BE2C (cell line): ENCODE measurements at regions not wholly inside any gene's neighbourhood (a gene's known extent, or its start where the extent isn't known, plus 50 kb on each side); places are given as distances from the start of the nearest gene placed in this dataset.

Experiments used
- DNase-seq: peaks from one replicate; pipeline ENCODE4 v3.0.0-alpha.2; 2020
- H3K27me3 ChIP-seq: fragments of 250-450 bp; sonication (Bioruptor Pico); 2 replicates; pipeline ENCODE4 v1.5.1; 2020; ENCODE audit warnings: mild to moderate bottlenecking
- H3K36me3 ChIP-seq: fragments of 250-450 bp; sonication (Bioruptor Pico); 2 replicates; pipeline ENCODE4 v1.5.1; 2020; ENCODE audit warnings: mild to moderate bottlenecking
- H3K4me1 ChIP-seq: fragments of 250-450 bp; sonication (Bioruptor Pico); 2 replicates; pipeline ENCODE4 v1.5.1; 2020
- H3K4me3 ChIP-seq: 2 replicates; pipeline ENCODE4 v1.5.1; 2011; ENCODE audit warnings: low read depth, low read length
- H3K9me3 ChIP-seq: fragments of 250-450 bp; sonication (Bioruptor Pico); 2 replicates; pipeline ENCODE4 v1.5.1; 2020
- CTCF ChIP-seq: IDR thresholded peaks from 2 replicates; pipeline ENCODE4 v1.5.1; 2012; ENCODE audit warnings: mild to moderate bottlenecking, low read depth, low read length

GRCh38 chr16:80123189-80123588, 417.6 kb upstream of the DYNLRB2 start:
- no peaks in the 10 kb centered on the region for H3K27me3 ChIP-seq
- no peaks in the 10 kb centered on the region for H3K9me3 ChIP-seq
- H3K36me3 ChIP-seq = no peaks in the 10 kb centered on the region
- no peak overlapping the region for H3K4me3 ChIP-seq
- TF ChIP-seq CTCF = no peak
- DNase-seq = no peak
- no peaks in the 10 kb centered on the region for H3K4me1 ChIP-seq

DNA sequence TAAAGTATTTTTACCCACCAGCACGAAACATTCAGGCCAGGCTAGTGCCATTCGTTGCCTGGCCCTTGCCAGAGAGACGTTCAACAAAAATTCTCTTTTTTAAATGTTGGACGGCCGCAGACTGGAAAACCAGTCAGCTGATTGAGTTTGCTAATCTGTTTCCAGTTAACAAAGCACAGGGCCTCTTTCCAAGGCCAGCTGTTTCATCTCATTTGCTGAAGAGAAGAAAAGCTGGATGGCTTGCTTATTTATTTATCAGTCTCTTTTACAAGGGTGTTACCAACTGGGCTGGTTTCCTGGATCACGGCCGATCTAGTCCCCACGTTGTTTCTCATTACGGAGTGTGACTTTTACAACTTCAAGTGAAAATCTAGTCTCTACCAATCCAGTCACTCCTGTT, 418.7 kb upstream of the DYNLRB2 start:
- Histone ChIP-seq H3K4me3 (no peak overlapping the region), H3K27me3 (no peaks in the 10 kb centered on the region), H3K9me3 (no peaks in the 10 kb centered on the region), H3K4me1 (no peaks in the 10 kb centered on the region), H3K36me3 (no peaks in the 10 kb centered on the region)
- TF ChIP-seq CTCF = no peak
- no peak for DNase-seq

- no peaks in the 10 kb centered on the region for H3K9me3 ChIP-seq
- H3K36me3 ChIP-seq = no peaks in the 10 kb centered on the region
- DNase-seq = no peak
- no peak overlapping the region for H3K4me3 ChIP-seq
- no peaks in the 10 kb centered on the region for H3K27me3 ChIP-seq
- TF ChIP-seq CTCF = no peak
- H3K4me1 ChIP-seq = no peaks in the 10 kb centered on the region
Observed at GRCh38 chr16:80121522-80121909, 419.3 kb upstream of the DYNLRB2 start.

DNA sequence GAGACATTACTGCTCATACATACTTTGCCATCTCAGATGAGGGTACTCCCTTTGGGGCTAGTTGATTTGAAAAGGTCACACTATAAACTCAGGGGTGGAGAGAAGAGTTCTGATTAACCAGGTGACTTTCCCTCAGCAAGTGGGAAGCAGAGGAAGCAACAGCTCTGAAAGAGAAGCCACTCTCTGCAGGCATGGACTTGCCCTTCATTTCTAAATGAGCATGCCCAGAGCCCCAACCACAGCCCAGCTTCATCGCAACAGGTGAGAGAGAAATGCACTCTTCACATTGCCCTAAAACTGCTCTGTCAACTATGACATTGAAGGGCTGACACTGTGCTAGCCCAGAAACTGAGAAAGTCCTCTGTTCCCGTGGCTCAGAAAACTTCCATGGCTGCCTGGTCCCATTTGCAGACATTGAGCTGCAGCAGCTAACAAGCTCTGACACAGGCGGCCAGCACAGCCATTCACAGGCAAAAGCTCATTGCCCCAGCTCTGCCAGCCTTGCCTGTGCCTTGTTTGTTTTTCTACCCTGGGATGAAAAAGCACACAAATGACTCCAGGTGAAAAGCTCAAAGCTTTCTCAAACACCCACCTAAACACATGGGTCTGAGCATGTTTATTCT, 419.8 kb upstream of the DYNLRB2 start:
- no peaks in the 10 kb centered on the region for H3K4me1 ChIP-seq
- no peaks in the 10 kb centered on the region for H3K9me3 ChIP-seq
- no peak for TF ChIP-seq CTCF
- H3K36me3 ChIP-seq = no peaks in the 10 kb centered on the region
- DNase-seq = no peak
- no peak overlapping the region for H3K4me3 ChIP-seq
- H3K27me3 ChIP-seq = no peaks in the 10 kb centered on the region

GRCh38 chr16:80117556-80118130, 423.1 kb upstream of the DYNLRB2 start:
- no peaks in the 10 kb centered on the region for H3K4me1 ChIP-seq
- no peak overlapping the region for H3K4me3 ChIP-seq
- no peaks in the 10 kb centered on the region for H3K36me3 ChIP-seq
- H3K27me3 ChIP-seq = no peaks in the 10 kb centered on the region
- no peak for TF ChIP-seq CTCF
- DNase-seq = no peak
- H3K9me3 ChIP-seq = no peaks in the 10 kb centered on the region

GRCh38 chr16:80116711-80117110, 424.1 kb upstream of the DYNLRB2 start:
- Histone ChIP-seq H3K4me1 (no peaks in the 10 kb centered on the region), H3K36me3 (no peaks in the 10 kb centered on the region), H3K27me3 (no peaks in the 10 kb centered on the region), H3K4me3 (no peak overlapping the region), H3K9me3 (no peaks in the 10 kb centered on the region)
- no peak for DNase-seq
- no peak for TF ChIP-seq CTCF
